GM21526 (cell line): ENCODE measurements at regions not wholly inside any gene's neighbourhood (a gene's known extent, or its start where the extent isn't known, plus 50 kb on each side); places are given as distances from the start of the nearest gene placed in this dataset.
"Not testable (repeated sequence)": the region's sequence is repeated elsewhere in the genome, so short reads cannot be mapped to it uniquely, and the experiment has no call there.

Experiments
- ATAC-seq: cut with Tn5 transposase; IDR thresholded peaks from one replicate; pipeline ENCODE4 v1.9.1; 2021; ENCODE audit warnings: moderate library complexity; ENCODE audit not compliant: unreplicated experiment, low FRiP score

DNA sequence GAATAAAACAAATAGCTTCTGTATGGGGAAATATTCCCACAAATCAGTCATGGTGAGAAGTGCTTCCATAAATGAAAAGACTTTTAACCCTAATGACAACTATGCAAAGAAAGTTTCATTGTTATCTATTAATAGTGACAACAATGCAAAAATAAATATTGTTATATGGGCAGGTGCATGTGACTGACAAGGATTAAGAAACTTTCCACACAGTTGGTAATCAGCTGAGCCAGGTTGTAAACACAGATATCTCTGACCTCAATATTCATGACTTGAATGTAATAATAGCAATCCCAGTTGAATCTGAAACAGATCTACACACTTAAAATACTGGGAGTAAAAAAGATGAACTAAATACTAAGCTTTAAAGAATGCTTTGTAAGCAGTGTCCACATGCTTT is 517.0 kb upstream of the SOX11 start:
- no peak for ATAC-seq

- no peak for ATAC-seq
Observed at GRCh38 chr2:5176764-5177163, 515.4 kb upstream of the SOX11 start.

- ATAC-seq = no peak
Observed at GRCh38 chr2:5183031-5183430, 509.2 kb upstream of the SOX11 start.

DNA sequence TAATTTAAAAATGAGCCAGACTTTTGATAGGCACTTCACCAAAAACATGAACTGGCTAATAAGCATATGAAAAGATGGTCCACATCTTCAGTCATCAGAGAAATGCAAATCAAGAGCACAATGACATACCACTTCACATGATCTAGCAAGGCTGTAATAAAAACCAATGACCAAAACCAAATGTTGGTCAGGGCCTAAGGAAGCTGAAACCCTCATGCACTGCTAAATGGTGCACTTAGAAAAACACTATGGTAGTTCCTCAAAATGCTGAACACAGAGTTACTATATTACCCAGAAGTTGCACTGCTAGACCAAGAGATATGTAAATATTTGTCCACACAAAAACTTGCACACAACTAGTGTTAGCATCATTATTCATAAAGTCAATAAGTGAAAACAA is 504.9 kb upstream of the SOX11 start:
- ATAC-seq = no peak

DNA sequence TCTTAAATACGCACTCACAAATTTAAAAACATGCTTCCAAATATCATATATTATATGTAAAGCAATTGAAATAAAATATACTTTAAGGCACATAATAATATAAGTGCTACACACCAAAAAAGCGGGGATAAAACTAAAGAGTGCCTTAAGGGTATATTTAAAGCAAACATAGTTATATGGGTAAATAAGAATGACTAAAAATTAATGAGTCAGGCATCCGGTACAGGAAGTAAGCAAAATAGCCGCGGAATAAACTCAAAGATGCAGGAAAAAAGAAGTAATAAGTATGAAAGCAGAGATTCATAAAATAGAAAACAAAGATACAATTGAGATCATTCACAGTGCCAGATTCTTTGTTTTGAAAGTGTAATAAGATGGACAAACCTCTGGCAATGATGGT is 503.5 kb upstream of the SOX11 start:
- no peak for ATAC-seq

- ATAC-seq = no peak
Observed at GRCh38 chr2:5190023-5190422, 502.2 kb upstream of the SOX11 start.

DNA sequence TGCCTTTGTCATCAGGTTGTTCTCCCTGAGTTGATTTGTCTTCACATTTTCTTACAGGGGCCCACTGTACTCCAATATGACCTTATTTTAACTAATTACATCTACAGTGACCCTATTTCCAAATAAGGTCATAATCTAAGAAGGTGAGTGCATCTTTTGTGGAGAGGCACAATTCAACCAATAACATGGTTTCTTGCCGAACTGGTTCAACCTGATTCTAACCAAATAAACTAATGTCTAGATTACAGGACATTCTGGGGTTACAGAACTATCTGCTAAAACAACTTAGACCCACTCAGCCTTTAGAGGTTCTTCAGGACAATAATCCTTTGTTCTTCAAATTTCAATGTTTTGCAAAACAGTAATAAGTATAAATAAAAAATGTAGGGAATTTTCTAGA is 496.5 kb upstream of the SOX11 start:
- ATAC-seq = no peak

GRCh38 chr2:5203134-5203755 is 488.9 kb upstream of the SOX11 start:
- ATAC-seq = no peak

DNA sequence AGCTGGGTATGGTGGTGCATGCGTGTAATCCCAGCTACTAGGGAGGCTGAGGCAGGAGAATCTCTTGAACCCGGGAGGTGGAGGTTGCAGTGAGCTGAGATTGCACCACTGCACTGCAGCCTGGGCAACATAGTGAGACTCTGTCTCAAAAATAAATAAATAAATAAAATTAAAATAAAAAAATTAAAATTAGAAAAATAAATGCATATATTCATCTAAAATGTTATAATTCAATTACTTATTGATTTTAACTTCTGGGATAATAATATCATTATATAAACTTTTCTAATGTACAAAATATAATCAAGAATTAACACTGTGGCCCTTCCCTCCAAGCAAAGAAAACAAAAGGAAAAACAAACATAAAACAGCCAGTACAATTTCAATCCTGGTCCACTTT is 485.4 kb upstream of the SOX11 start:
- not testable (repeated sequence) for ATAC-seq

DNA sequence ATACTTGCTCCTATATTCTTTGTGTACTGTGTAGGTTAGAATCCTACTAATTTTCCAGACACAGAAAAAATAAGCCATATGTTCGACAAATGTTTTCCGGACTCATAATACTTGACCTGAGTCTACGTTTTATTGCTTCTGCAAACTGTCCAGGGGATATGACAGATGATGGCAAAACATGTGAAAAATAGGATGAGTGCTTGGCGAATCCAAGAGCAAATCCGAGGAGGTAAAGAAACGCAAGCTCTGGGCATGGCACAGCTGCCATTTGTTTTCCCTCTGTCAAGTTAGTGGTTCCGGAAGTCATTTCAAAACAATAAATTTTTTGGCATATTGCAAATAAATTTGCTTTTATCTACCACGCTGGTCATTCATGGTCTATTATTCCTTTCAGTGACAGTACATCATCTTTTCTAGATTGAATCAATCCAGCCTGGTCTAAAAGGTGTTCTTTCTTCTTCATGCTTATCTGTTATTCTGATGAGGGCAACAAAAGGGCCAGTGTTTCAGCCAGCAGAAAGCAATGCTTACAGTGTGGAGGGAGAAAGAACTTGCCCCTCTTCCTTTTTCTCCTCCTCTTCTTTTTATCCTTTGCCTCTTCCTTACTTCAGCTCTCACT is 476.1 kb upstream of the SOX11 start:
- no peak for ATAC-seq

GRCh38 chr2:5227062-5227699 is 465.0 kb upstream of the SOX11 start:
- ATAC-seq = no peak

DNA sequence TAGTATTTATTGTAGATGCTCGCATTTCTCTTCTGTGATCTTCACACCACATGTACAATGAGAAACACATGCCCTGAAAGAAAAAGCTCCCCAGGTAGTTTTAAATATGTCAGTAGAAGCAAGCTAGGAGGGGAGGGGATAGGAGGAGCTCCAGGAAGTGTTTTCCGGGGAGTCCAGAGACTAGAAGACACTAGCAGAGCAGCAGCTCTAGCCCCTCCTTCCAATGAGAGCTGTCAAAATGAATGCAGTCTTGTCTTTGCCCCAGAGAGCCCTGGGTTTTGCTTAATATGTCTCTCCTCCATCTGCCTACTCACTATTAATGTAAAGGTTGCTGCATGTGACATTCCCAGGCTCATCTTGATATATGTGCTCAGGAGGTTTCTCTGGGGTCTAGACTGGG is 462.6 kb upstream of the SOX11 start:
- no peak for ATAC-seq

DNA sequence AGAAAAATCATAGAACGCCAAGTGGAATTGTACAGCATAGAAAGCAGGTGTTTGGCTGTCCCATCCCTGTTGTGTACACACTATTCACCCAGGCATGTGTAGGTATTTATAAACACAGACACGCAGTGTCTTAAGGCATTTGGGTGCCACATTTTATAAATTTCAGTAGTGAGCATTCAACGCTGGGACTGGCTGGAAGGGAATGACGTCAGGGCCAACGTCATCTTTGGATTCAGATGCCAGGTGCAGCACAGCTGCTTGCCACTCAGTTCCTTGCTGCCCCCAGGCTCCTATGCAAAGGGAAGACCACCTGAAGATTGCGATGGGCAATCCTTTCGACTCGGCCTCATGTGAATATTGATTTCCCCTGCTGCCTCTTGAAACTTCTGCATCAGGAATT is 461.7 kb upstream of the SOX11 start:
- ATAC-seq = no peak

GRCh38 chr2:5230855-5231254 is 461.3 kb upstream of the SOX11 start:
- no peak for ATAC-seq

GRCh38 chr2:5231287-5231686 is 460.9 kb upstream of the SOX11 start:
- ATAC-seq = no peak

GRCh38 chr2:5234563-5234962 is 457.6 kb upstream of the SOX11 start:
- ATAC-seq = no peak

DNA sequence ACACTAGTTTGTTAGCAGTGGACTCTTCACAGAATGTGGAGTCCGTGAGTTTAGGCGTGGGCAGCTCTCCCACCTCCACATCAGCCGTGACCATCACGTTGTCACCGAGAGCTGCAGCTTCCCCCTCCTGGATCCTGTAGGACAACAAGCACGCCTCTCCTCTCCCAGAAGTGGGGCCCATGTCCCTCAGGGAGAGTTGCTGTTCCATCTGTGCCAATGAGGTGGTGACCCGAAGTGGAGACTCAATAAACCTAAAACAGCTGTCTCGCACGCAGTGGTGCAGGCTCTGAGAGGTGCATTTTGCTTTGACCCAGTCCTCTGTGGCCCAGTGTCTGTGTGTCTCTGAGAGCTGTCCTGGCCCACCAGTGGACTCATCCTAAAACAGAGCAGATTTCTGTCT is 456.5 kb upstream of the SOX11 start:
- no peak for ATAC-seq

- ATAC-seq = no peak
Observed at GRCh38 chr2:5236249-5236648, 455.9 kb upstream of the SOX11 start.

DNA sequence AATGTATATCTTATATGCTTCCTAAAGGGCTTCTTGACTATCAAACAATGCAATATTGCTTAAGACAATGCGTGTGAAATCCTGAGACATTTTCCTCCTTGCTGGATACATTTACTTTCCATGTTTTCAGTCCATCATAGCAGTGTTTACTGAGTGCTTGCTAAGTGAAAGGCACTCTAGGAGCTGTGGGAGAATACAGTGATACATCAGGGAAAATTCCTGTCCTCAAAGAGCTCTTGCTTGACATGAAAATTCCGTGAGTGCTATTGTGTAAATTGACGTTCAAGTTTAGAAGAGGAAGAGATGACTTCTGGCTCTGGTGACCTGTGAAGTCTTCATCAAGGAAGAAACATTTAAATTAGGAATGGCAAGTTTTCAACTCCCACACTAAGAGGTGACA is 449.4 kb upstream of the SOX11 start:
- ATAC-seq = no peak

- ATAC-seq = no peak
Observed at GRCh38 chr2:5250482-5250881, 441.7 kb upstream of the SOX11 start.

DNA sequence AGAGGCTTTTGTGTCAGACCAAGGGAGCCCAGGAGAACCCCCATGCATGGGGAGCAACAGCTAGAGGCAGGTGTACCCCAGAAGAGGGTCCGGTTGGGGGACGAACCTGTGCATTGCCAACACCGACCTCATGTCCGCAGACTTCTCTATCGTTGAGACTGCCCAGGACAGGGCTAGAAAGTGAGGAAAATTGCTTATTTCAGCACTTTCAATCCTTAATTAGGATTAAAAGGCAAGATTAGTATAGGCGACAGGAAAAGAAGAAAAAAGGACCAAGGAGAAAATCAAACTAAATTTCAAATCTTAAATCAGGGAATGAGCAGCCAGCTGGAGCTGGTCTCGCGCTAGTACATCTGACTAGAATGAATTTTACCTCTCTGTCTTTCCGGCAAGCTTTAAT is 438.9 kb upstream of the SOX11 start:
- ATAC-seq = no peak

DNA sequence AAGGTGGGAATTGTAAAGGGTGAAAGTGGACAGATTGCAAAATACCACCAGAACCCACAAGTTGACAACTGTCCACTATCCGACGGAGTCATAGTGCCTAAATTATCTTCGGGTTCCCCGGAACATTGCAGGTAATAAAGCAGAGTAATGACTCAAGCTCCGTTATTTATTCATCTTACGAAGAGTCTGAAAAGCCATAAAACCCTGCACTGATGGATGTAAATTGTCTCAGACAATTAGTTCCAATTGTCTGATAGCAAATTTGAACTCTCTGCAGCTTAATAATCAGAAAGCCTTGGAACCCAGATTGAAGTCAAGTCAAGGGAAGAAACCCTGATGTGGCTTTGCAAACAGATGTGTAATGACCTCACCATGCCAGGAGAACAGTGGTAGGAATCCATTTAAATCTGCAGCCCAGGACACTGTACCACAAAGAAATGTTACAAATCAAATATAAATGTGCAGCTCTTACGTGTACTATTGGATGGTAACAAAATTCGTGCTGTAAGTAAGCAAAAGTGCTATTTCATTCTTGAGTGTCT is 437.3 kb upstream of the SOX11 start:
- ATAC-seq = no peak
